GM21526 (cell line): ENCODE measurements at regions not wholly inside any gene's neighbourhood (a gene's known extent, or its start where the extent isn't known, plus 50 kb on each side); places are given as distances from the start of the nearest gene placed in this dataset.
"Not testable (repeated sequence)": the region's sequence is repeated elsewhere in the genome, so short reads cannot be mapped to it uniquely, and the experiment has no call there.

ENCODE experiments used
- ATAC-seq: cut with Tn5 transposase; IDR thresholded peaks from one replicate; pipeline ENCODE4 v1.9.1; 2021; ENCODE audit warnings: moderate library complexity; ENCODE audit not compliant: unreplicated experiment, low FRiP score

- ATAC-seq = no peak
Measured at GRCh38 chr10:129179245-129179971, 287.6 kb upstream of the MGMT start.

- ATAC-seq = no peak
Measured at GRCh38 chr10:129179972-129180678, 286.9 kb upstream of the MGMT start.

DNA sequence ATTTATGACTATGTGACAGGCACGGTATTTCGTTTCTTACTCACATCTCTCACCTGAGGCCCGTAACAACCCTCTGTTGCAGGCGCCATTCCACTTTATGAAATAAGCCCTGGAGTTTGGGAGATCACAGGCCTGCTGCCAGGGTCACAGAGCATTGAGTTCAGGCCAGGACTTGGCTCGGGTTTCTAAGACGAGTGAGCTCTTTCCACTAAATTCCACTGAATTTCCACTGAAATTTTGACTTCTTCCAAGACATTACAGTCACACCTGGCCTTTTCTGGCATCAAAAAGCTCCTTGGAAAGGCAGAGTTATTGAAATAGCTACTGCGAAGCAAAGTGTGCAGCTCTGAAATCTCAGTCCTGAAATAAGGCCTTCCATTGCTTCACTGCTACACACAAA lies 282.8 kb upstream of the MGMT start:
- ATAC-seq = no peak

DNA sequence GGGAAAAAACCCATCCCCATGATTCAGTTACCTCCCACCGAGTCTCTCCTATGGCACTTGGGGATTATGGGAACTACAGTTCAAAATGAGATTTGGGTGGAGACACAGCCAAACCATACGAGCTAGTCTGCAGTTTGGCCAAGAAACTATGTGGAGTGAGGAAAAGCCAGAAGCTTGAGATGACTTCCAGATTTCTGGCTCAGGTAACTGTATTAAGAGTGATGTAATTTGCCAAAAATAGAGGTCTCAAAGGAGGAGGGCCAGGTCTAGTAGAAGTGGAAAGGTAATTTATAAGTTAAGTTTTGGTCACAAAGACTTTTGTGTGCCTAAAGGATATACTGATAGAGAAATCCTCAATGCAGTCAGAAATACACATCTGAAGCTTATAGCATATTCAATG lies 279.7 kb upstream of the MGMT start:
- no peak for ATAC-seq

- ATAC-seq = no peak
Measured at GRCh38 chr10:129191797-129192196, 275.2 kb upstream of the MGMT start.

DNA sequence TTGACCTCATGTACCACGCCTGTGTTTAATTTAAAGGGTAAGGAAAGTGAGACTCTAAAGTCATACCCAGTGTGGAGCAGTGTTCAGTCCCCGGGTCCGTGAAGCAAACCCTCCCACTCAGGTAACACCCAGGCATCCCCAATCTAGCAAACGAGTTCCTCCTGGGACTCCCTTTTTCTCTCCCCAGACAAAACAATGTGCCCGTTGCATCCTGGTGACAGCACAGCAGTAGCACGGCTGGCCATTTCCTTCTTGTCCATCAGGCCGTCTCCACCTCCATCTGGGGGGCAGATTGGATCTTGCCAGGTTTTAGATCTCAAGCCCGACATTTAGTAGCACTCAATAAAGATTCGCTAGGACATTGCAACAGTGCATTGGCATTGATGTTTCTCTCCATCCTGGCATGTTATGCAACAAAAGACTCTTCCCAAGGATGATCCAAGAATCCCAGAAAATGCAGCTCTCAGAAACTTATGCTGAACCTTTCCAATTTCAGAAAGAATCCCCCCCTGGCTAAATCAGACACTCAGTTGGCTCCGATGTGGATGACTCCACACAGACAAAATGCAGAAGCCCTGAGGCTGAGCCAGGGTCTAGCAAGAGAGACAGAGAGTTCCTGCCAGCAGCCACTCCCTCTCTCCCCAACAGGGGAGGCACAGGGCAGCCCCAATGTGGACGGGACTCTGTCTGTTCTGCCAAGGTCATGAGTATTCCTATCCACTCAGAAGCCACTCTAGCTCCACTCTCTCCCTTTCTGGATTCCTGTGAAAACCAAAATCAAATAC lies 274.5 kb upstream of the MGMT start:
- no peak for ATAC-seq

- no peak for ATAC-seq
Measured at GRCh38 chr10:129193148-129193547, 273.9 kb upstream of the MGMT start.

- no peak for ATAC-seq
Measured at GRCh38 chr10:129194181-129194870, 272.7 kb upstream of the MGMT start.

GRCh38 chr10:129199826-129200225 lies 267.2 kb upstream of the MGMT start:
- no peak for ATAC-seq

- no peak for ATAC-seq
Measured at GRCh38 chr10:129203819-129204218, 263.2 kb upstream of the MGMT start.

DNA sequence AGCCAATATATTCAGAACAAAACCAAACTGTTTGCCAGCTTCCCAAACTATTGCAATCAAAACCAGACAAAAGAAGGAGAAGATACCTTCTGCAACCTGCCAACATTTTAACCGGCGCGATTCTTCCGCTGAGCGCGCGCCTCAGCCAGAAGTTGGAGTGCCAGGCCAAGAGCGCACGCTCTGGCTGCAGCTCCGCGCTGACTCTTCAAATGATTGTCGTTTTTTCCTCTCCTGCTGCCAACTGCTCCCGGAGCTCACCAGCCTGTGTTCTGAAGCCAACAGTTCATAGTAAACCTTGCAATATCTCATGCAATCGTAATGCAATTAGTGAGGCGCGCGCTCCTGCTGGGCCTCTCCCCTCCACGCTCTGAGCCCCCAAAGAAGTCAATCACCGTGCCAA lies 259.7 kb upstream of the MGMT start:
- no peak for ATAC-seq

DNA sequence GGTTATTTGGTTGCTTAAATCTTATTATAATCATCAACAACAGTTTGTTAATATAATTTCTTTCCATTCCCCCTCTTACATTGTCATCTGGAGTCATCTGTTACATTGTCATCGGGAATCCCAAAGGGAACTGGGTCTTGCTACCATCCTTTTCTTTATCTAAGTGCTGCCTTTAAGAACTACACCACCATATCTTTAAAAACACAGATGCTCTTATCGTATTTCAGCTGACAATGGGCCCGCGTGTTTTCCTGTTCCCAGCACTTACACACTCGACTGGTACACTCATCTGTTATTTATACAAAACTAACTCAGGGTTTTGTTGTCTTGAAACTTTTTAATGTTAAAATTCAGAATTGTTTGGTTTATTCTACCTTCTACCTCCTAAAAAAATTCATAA lies 256.2 kb upstream of the MGMT start:
- ATAC-seq = no peak

DNA sequence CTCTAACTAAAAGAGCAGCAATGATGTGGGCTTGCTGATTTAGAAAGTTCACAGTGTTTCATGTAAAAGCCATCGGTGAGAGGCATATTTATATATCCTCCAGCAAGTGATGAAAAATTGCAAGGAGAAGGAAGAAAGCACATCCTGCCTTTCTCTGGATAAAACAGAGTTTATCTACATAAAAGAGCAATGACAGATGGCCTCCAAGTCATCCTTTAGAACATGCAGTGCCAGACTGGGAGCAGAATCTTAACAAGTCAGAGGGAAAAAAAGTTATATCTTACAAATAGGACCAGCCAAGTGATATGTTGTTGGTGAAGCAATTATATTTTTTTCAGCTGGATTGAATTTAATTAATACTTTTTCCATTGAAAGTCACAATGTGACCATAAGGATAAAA lies 253.8 kb upstream of the MGMT start:
- ATAC-seq = no peak

DNA sequence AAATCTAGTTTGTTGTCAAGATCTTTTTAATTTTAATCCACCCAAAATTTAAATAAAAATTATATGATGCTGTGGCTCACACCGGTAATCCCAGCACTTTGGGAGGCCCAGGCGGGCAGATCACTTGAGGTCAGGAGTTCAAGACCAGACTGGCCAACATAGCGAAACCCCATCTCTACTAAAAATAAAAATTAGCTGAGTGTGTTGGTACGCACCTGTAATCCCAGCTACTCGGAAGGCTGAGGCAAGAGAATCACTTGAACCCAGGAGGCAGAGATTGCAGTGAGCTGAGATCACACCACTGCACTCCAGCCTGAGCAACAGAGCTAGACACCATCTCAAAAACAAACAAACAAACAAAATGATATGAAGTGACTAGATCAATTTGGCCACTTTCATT lies 253.0 kb upstream of the MGMT start:
- ATAC-seq = not testable (repeated sequence)

- no peak for ATAC-seq
Measured at GRCh38 chr10:129219364-129219763, 247.7 kb upstream of the MGMT start.

GRCh38 chr10:129222436-129222835 lies 244.6 kb upstream of the MGMT start:
- no peak for ATAC-seq

DNA sequence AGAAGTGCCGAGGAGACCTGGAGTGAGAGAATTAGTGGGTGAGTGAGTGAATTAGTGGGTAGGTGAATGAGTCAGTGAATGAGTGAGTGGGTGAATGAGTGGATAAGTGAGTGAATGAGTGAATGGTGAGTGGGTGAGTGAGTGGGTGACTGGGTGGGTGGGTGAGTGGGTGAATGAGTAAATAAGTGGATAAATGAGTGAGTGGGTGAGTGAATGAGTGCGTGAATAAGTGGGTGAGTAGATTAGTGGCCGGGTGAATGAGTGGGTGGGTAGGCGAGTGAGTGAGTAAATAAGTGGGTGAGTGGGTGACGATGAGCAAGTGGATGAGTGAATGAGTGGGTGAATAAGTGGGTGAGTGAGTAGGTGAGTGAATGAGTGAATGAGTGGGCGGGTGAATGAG lies 243.7 kb upstream of the MGMT start:
- ATAC-seq = no peak

- no peak for ATAC-seq
Measured at GRCh38 chr10:129224065-129224464, 243.0 kb upstream of the MGMT start.

DNA sequence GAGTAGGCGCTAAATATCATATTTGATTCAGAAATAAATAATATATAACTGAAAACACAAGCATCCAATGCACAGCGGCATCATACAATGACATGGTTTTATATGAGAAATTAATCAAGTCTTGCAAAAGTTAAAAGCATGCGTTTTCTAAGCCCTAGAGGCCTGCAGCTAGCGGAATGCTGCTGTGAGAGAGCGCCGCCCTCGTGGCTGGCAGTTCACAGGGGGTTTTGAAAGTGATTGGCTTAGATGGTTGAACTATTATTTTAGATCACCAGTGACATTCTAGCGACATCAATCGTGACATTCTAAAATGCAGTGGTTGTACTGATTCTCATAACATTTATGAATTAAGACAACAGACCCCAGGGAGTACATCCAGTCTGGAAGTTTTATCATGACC lies 235.2 kb upstream of the MGMT start:
- ATAC-seq = no peak

GRCh38 chr10:129233351-129234148 lies 233.5 kb upstream of the MGMT start:
- no peak for ATAC-seq
